ENCODE measurements at regions not wholly inside any gene's neighbourhood (a gene's known extent, or its start where the extent isn't known, plus 50 kb on each side); places are given as distances from the start of the nearest gene placed in this dataset.

DNA sequence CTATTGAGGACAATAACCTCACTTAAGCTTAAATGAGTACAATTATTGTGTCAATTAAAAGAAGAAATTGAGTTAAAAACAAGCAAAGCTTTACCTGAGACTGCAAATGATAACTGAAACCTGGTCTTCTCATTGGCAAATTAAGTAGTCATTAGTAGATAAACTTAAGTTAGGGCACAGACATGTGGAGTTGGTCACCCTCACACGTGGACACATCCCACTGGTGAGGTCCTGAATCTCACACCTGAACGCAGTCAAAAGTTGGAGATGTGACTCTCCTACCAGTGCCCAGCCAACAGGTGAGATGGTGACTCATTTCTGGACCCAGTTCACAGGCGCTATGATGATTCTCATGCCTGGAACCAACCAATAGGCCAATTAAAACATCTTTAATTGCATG, 311.6 kb downstream of the FOXL1 start:
- Histone ChIP-seq H3K9ac (ENCODE audit: extremely low read depth, low read length, poor library complexity, severe bottlenecking) (no peak overlapping the region), H3K4me3 (ENCODE audit: low read length) (no peak overlapping the region)
- 84 to 85% methylated on average over 2 to 3 of the region's 3 CpGs for WGBS, 2 experiments (ENCODE audit: insufficient coverage in 1 of 2, insufficient read length in 1 of 2)

DNA sequence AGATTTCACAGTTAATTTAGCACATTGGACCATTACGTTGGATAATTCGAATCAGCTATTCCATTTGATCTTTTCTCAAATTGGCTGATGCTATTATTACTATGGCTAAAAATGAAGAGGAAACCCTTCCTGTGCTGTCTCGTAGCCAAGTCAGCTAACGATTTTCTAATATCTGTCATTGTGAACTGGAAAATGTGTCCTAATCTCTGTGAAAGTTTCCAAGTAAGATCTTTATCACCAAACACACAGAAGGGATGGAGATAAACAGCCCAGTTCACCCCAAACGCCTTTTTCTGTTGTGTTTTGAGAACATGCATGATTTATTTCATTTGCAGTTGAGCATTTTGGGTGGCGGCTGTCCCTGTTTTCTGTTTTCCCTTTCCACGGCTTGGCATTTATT, 312.8 kb downstream of the FOXL1 start:
- Mint-ChIP-seq H3K4me3 (no peak overlapping the region), H3K27ac (no peak overlapping the region), H3K36me3 (ENCODE audit: low read depth) (no peaks in the 10 kb centered on the region), H3K4me1 (peaks cover 12% of the 10 kb centered on the region), H3K27me3 (ENCODE audit: insufficient read depth) (peaks cover 3% of the 10 kb centered on the region), H3K9me3 (no peaks in the 10 kb centered on the region)
- TF ChIP-seq, protein P1, sequence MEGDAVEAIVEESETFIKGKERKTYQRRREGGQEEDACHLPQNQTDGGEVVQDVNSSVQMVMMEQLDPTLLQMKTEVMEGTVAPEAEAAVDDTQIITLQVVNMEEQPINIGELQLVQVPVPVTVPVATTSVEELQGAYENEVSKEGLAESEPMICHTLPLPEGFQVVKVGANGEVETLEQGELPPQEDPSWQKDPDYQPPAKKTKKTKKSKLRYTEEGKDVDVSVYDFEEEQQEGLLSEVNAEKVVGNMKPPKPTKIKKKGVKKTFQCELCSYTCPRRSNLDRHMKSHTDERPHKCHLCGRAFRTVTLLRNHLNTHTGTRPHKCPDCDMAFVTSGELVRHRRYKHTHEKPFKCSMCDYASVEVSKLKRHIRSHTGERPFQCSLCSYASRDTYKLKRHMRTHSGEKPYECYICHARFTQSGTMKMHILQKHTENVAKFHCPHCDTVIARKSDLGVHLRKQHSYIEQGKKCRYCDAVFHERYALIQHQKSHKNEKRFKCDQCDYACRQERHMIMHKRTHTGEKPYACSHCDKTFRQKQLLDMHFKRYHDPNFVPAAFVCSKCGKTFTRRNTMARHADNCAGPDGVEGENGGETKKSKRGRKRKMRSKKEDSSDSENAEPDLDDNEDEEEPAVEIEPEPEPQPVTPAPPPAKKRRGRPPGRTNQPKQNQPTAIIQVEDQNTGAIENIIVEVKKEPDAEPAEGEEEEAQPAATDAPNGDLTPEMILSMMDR (conservative IDR thresholded peaks at IDR 0.05): no peak
- H3K9me3 ChIP-seq (ENCODE audit: control insufficient read depth, low read length): no peaks in the 10 kb centered on the region
- DNase-seq: no peak
- H3K27me3 ChIP-seq (ENCODE audit: control insufficient read depth, insufficient read depth, low read length, poor library complexity, severe bottlenecking): no peaks in the 10 kb centered on the region
- H3K36me3 ChIP-seq (ENCODE audit: control insufficient read depth, insufficient read depth, low read length): no peaks in the 10 kb centered on the region
- 95 to 98% methylated on average over 7 of the region's 7 CpGs for WGBS, 2 experiments (ENCODE audit: insufficient coverage in 1 of 2, insufficient read length in 1 of 2)
- no peak overlapping the region for H3K27ac ChIP-seq (ENCODE audit: low read depth, low read length)
- H3K4me3 ChIP-seq (ENCODE audit: low read length): no peak overlapping the region
- peaks cover 9% of the 10 kb centered on the region for H3K4me1 ChIP-seq (ENCODE audit: control insufficient read depth, insufficient read depth, low read length)
- no peak overlapping the region for H3K9ac ChIP-seq (ENCODE audit: extremely low read depth, low read length, poor library complexity, severe bottlenecking)

More for the DNA sequence above, 311.6 kb downstream of the FOXL1 start:
- Histone ChIP-seq H3K9me3 (ENCODE audit: control insufficient read depth, low read length) (no peaks in the 10 kb centered on the region), H3K36me3 (ENCODE audit: control insufficient read depth, insufficient read depth, low read length) (no peaks in the 10 kb centered on the region), H3K27ac (ENCODE audit: low read depth, low read length) (no peak overlapping the region), H3K27me3 (ENCODE audit: control insufficient read depth, insufficient read depth, low read length, poor library complexity, severe bottlenecking) (no peaks in the 10 kb centered on the region), H3K4me1 (ENCODE audit: control insufficient read depth, insufficient read depth, low read length) (no peaks in the 10 kb centered on the region)
- TF ChIP-seq, protein P1 (conservative IDR thresholded peaks at IDR 0.05): no peak
- H3K9me3 Mint-ChIP-seq: no peaks in the 10 kb centered on the region
- H3K4me3 Mint-ChIP-seq: no peak overlapping the region
- peaks cover 4% of the 10 kb centered on the region for H3K4me1 Mint-ChIP-seq
- peaks cover 3% of the 10 kb centered on the region for H3K27me3 Mint-ChIP-seq (ENCODE audit: insufficient read depth)
- H3K36me3 Mint-ChIP-seq (ENCODE audit: low read depth): no peaks in the 10 kb centered on the region
- no peak for DNase-seq
- no peak overlapping the region for H3K27ac Mint-ChIP-seq

DNA sequence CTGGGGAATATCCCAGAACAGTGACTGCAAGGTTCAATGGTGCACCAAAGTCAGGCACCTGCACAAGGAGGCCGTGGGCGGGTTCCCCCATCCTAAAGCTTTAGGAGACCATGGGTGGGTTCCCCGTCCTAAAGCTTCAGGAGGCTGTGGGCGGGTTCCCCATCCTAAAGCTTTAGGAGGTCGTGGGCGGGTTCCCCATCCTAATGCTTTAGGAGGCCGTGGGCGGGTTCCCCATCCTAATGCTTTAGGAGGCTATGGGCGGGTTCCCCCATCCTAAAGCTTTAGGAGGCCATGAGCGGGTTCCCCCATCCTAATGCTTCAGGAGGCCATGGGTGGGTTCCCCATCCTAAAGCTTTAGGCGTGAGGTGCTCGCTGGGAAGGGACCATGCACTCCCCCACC, 313.3 kb downstream of the FOXL1 start:
- H3K27me3 ChIP-seq (ENCODE audit: control insufficient read depth, insufficient read depth, low read length, poor library complexity, severe bottlenecking): no peaks in the 10 kb centered on the region
- Mint-ChIP-seq H3K36me3 (ENCODE audit: low read depth) (no peaks in the 10 kb centered on the region), H3K27ac (no peak overlapping the region), H3K27me3 (ENCODE audit: insufficient read depth) (peaks cover 3% of the 10 kb centered on the region), H3K4me1 (peaks cover 17% of the 10 kb centered on the region), H3K9me3 (no peaks in the 10 kb centered on the region), H3K4me3 (no peak overlapping the region)
- DNase-seq: no peak
- 91 to 94% methylated on average over 6 to 12 of the region's 12 CpGs for WGBS, 2 experiments (ENCODE audit: insufficient coverage in 1 of 2, insufficient read length in 1 of 2)
- H3K4me3 ChIP-seq (ENCODE audit: low read length): no peak overlapping the region
- H3K9me3 ChIP-seq (ENCODE audit: control insufficient read depth, low read length): no peaks in the 10 kb centered on the region
- no peak overlapping the region for H3K27ac ChIP-seq (ENCODE audit: low read depth, low read length)
- peaks cover 14% of the 10 kb centered on the region for H3K4me1 ChIP-seq (ENCODE audit: control insufficient read depth, insufficient read depth, low read length)
- H3K36me3 ChIP-seq (ENCODE audit: control insufficient read depth, insufficient read depth, low read length): no peaks in the 10 kb centered on the region
- H3K9ac ChIP-seq (ENCODE audit: extremely low read depth, low read length, poor library complexity, severe bottlenecking): no peak overlapping the region
- TF ChIP-seq, protein P1 (conservative IDR thresholded peaks at IDR 0.05): no peak

Measured in endodermal cell (in vitro differentiated cells).